ENCODE measurements at regions not wholly inside any gene's neighbourhood (a gene's known extent, or its start where the extent isn't known, plus 50 kb on each side); places are given as distances from the start of the nearest gene placed in this dataset.

DNA sequence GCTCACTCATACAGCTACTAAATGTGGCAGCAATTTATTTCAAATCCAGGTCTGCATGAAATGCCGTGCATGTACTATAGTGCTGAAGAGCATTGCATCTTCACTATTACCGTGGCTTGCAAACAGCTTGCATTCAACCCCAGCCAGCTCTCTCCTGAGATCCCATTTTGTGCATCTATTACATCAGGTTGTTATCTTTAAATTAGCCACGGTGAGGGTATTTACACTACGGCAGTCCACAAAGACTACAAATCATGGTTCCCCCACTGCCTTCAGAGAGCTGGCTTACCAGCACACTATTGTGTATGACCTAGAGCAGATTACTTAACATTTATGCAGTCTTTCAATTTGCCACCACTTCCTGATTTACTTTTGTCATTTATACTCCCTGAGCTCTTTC lies 621.3 kb upstream of the LRATD1 start:
- no peaks in the 10 kb centered on the region for H3K4me1 ChIP-seq
- no peak overlapping the region for H3K4me2 ChIP-seq (ENCODE audit: low read length)
- H3K79me2 ChIP-seq, result no peaks in the 10 kb centered on the region
- H3K27ac ChIP-seq, result no peak overlapping the region
- H3K9ac ChIP-seq, result no peak overlapping the region
- H3K9me3 ChIP-seq (ENCODE audit: control insufficient read depth, low read length), result no peaks in the 10 kb centered on the region
- no peaks in the 10 kb centered on the region for H3K36me3 ChIP-seq (ENCODE audit: control insufficient read depth, insufficient read depth, low read length)
- no peak overlapping the region for H2AFZ ChIP-seq
- no peaks in the 10 kb centered on the region for H3K27me3 ChIP-seq (ENCODE audit: control insufficient read depth, insufficient read depth, low read length)
- no peak overlapping the region for H3K4me3 ChIP-seq (ENCODE audit: low read depth, low read length)
- TF ChIP-seq, protein P1, sequence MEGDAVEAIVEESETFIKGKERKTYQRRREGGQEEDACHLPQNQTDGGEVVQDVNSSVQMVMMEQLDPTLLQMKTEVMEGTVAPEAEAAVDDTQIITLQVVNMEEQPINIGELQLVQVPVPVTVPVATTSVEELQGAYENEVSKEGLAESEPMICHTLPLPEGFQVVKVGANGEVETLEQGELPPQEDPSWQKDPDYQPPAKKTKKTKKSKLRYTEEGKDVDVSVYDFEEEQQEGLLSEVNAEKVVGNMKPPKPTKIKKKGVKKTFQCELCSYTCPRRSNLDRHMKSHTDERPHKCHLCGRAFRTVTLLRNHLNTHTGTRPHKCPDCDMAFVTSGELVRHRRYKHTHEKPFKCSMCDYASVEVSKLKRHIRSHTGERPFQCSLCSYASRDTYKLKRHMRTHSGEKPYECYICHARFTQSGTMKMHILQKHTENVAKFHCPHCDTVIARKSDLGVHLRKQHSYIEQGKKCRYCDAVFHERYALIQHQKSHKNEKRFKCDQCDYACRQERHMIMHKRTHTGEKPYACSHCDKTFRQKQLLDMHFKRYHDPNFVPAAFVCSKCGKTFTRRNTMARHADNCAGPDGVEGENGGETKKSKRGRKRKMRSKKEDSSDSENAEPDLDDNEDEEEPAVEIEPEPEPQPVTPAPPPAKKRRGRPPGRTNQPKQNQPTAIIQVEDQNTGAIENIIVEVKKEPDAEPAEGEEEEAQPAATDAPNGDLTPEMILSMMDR (IDR thresholded peaks at IDR 0.05), result no peak

DNA sequence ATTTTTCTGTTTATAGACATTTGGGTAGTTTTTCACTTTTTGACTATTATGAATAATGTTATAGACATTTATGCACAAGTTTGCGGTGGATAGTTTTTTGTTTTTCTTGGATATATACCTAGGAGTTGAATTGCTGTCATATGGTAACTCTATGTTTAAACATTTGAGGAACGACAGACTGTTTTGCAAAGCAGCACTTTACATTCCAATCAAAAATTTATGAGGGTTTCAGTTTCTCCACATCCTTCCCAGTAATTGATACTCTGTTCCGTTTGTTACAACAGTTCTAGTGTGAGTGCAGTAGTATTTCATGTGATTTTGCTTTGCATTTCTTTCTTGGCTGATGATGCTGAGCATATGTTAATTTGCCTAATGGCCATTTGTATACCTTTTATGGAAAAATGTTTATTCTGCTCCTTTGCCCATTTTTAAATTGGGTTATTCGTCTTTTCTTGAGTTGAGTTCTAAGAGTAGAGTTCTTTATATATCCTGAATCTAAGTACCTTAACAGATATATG lies 617.3 kb upstream of the LRATD1 start:
- no peak overlapping the region for H2AFZ ChIP-seq
- H3K9ac ChIP-seq, result no peak overlapping the region
- H3K36me3 ChIP-seq (ENCODE audit: control insufficient read depth, insufficient read depth, low read length), result no peaks in the 10 kb centered on the region
- no peaks in the 10 kb centered on the region for H3K9me3 ChIP-seq (ENCODE audit: control insufficient read depth, low read length)
- no peak overlapping the region for H3K4me2 ChIP-seq (ENCODE audit: low read length)
- no peaks in the 10 kb centered on the region for H3K27me3 ChIP-seq (ENCODE audit: control insufficient read depth, insufficient read depth, low read length)
- TF ChIP-seq, protein P1 (IDR thresholded peaks at IDR 0.05), result no peak
- H3K27ac ChIP-seq, result no peak overlapping the region
- H3K4me3 ChIP-seq (ENCODE audit: low read depth, low read length), result no peak overlapping the region
- H3K4me1 ChIP-seq, result no peaks in the 10 kb centered on the region
- H3K79me2 ChIP-seq, result no peaks in the 10 kb centered on the region

DNA sequence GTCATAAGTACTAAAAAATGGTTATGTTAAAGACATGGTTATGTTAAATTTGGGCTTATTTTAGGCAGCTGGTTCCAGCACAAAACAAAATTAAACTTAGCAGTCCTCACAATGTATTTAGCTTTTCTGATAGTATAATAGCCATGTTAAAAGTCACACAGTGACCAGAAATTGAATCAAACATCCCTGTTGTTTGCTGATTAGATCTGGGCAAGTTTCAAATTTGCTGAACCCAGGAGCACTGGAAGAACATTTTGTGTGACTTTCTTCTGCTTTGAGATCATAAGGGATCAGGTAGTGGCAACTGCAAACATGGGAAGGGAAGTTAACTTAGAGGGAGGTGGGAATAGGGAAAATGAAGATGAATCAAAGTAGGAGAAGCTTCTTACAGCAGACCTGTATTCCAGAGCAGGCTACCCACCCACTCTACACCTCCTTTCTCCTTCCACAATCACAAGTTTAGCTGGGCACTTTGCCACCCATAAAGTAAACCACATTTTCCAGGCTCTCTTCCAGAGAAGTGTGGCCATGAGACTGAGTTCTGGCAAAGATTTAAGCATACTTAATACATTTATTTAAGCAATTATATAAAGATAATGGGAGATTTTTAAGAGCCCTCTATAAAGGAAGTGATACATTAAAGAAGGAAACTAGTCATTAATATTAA lies 616.1 kb upstream of the LRATD1 start:
- H2AFZ ChIP-seq, result no peak overlapping the region
- no peak overlapping the region for H3K9ac ChIP-seq
- no peaks in the 10 kb centered on the region for H3K27me3 ChIP-seq (ENCODE audit: control insufficient read depth, insufficient read depth, low read length)
- no peaks in the 10 kb centered on the region for H3K36me3 ChIP-seq (ENCODE audit: control insufficient read depth, insufficient read depth, low read length)
- no peak overlapping the region for H3K4me2 ChIP-seq (ENCODE audit: low read length)
- no peak overlapping the region for H3K4me3 ChIP-seq (ENCODE audit: low read depth, low read length)
- no peaks in the 10 kb centered on the region for H3K4me1 ChIP-seq
- no peaks in the 10 kb centered on the region for H3K79me2 ChIP-seq
- H3K9me3 ChIP-seq (ENCODE audit: control insufficient read depth, low read length), result no peaks in the 10 kb centered on the region
- TF ChIP-seq, protein P1 (IDR thresholded peaks at IDR 0.05), result no peak
- H3K27ac ChIP-seq, result no peak overlapping the region

GRCh38 chr2:14018620-14019019 lies 613.9 kb upstream of the LRATD1 start:
- TF ChIP-seq, protein P1 (IDR thresholded peaks at IDR 0.05), result no peak
- Histone ChIP-seq H3K27me3 (ENCODE audit: control insufficient read depth, insufficient read depth, low read length) (no peaks in the 10 kb centered on the region), H3K4me1 (no peaks in the 10 kb centered on the region), H3K4me3 (ENCODE audit: low read depth, low read length) (no peak overlapping the region), H3K79me2 (no peaks in the 10 kb centered on the region), H3K27ac (no peak overlapping the region), H3K9ac (no peak overlapping the region), H2AFZ (no peak overlapping the region), H3K36me3 (ENCODE audit: control insufficient read depth, insufficient read depth, low read length) (no peaks in the 10 kb centered on the region), H3K4me2 (ENCODE audit: low read length) (no peak overlapping the region), H3K9me3 (ENCODE audit: control insufficient read depth, low read length) (no peaks in the 10 kb centered on the region)

GRCh38 chr2:14023558-14023957 lies 609.0 kb upstream of the LRATD1 start:
- Histone ChIP-seq H3K4me3 (ENCODE audit: low read depth, low read length) (no peak overlapping the region), H3K4me1 (no peaks in the 10 kb centered on the region), H3K4me2 (ENCODE audit: low read length) (no peak overlapping the region), H3K9me3 (ENCODE audit: control insufficient read depth, low read length) (no peaks in the 10 kb centered on the region), H3K36me3 (ENCODE audit: control insufficient read depth, insufficient read depth, low read length) (no peaks in the 10 kb centered on the region), H3K27me3 (ENCODE audit: control insufficient read depth, insufficient read depth, low read length) (no peaks in the 10 kb centered on the region), H3K27ac (no peak overlapping the region), H3K79me2 (no peaks in the 10 kb centered on the region), H2AFZ (no peak overlapping the region), H3K9ac (no peak overlapping the region)
- TF ChIP-seq, protein P1 (IDR thresholded peaks at IDR 0.05), result no peak

All from parathyroid adenoma (tissue), 2 donors.